ENCODE measurements at regions not wholly inside any gene's neighbourhood (a gene's known extent, or its start where the extent isn't known, plus 50 kb on each side); places are given as distances from the start of the nearest gene placed in this dataset.

DNA sequence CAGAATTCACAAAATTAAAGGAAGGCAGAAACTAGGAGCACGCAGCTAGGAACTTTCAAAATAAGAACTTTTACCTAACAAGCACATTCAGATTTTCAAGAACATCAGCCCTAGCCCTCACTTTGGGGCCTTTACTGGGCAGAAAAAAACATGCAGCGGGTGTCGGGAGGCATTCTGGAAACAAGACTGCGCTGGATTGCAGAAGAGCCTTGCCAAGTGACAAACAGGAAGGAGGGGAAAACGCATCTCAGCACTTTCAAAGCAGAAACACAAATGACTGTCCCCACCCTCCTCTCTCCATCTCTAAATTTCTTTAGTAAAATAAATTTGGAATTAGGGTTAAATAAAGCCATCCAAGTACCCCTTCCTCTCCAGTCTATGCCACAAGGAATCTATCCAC lies 74.6 kb upstream of the RREB1 start:
- Histone ChIP-seq H4K20me1 (ENCODE audit: insufficient read depth) (no peaks in the 10 kb centered on the region), H3K36me3 (replicated peaks in 1 of 2; ENCODE audit: control insufficient read depth in 1 of 2, insufficient read depth in 2 of 2, low read length in 1 of 2) (no peaks in the 10 kb centered on the region), H3K79me2 (ENCODE audit: insufficient read depth) (no peaks in the 10 kb centered on the region), H3K27ac (ENCODE audit: low read depth in 2 of 2, low read length in 1 of 2) (no peak overlapping the region), H3K9ac (no peak overlapping the region), H2AFZ (ENCODE audit: low read depth) (no peak overlapping the region), H3K4me3 (ENCODE audit: low read depth in 2 of 2, low read length in 1 of 2) (no peak overlapping the region), H3K9me2 (no peaks in the 10 kb centered on the region), H3F3A (replicated peaks; ENCODE audit: insufficient read depth) (no peaks in the 10 kb centered on the region), H3K4me1 (ENCODE audit: control insufficient read depth in 1 of 2, insufficient read depth in 2 of 2, low read depth in 1 of 2, low read length in 1 of 2) (no peaks in the 10 kb centered on the region), H3K4me2 (no peak overlapping the region), H3K27me3 (ENCODE audit: insufficient read depth) (no peaks in the 10 kb centered on the region; the same call in 1 of the 2 replicates), H3K9me3 (no peaks in the 10 kb centered on the region)
- ChIA-PET POLR2A (no interaction called here), CTCF (no interaction called here)
- TF ChIP-seq TCF12 (IDR thresholded peaks at IDR 0.05): no peak
- TF ChIP-seq RXRA (IDR thresholded peaks at IDR 0.05; ENCODE audit: borderline replicate concordance, low read depth): no peak
- TF ChIP-seq NRF1 (IDR thresholded peaks at IDR 0.05; ENCODE audit: low read depth, low read length): no peak
- TF ChIP-seq FOXM1 (IDR thresholded peaks at IDR 0.05; ENCODE audit: low read depth): no peak
- TF ChIP-seq, protein P1, sequence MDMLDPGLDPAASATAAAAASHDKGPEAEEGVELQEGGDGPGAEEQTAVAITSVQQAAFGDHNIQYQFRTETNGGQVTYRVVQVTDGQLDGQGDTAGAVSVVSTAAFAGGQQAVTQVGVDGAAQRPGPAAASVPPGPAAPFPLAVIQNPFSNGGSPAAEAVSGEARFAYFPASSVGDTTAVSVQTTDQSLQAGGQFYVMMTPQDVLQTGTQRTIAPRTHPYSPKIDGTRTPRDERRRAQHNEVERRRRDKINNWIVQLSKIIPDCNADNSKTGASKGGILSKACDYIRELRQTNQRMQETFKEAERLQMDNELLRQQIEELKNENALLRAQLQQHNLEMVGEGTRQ (IDR thresholded peaks at IDR 0.05; ENCODE audit: borderline replicate concordance, low read depth, low read length): no peak
- TF ChIP-seq, protein P2, sequence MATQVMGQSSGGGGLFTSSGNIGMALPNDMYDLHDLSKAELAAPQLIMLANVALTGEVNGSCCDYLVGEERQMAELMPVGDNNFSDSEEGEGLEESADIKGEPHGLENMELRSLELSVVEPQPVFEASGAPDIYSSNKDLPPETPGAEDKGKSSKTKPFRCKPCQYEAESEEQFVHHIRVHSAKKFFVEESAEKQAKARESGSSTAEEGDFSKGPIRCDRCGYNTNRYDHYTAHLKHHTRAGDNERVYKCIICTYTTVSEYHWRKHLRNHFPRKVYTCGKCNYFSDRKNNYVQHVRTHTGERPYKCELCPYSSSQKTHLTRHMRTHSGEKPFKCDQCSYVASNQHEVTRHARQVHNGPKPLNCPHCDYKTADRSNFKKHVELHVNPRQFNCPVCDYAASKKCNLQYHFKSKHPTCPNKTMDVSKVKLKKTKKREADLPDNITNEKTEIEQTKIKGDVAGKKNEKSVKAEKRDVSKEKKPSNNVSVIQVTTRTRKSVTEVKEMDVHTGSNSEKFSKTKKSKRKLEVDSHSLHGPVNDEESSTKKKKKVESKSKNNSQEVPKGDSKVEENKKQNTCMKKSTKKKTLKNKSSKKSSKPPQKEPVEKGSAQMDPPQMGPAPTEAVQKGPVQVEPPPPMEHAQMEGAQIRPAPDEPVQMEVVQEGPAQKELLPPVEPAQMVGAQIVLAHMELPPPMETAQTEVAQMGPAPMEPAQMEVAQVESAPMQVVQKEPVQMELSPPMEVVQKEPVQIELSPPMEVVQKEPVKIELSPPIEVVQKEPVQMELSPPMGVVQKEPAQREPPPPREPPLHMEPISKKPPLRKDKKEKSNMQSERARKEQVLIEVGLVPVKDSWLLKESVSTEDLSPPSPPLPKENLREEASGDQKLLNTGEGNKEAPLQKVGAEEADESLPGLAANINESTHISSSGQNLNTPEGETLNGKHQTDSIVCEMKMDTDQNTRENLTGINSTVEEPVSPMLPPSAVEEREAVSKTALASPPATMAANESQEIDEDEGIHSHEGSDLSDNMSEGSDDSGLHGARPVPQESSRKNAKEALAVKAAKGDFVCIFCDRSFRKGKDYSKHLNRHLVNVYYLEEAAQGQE (IDR thresholded peaks at IDR 0.05; ENCODE audit: low read depth, low read length): no peak
- no peak for TF ChIP-seq TEAD4 (IDR thresholded peaks at IDR 0.05; ENCODE audit: borderline replicate concordance, insufficient read depth)
- TF ChIP-seq CHD2 (IDR thresholded peaks at IDR 0.05; ENCODE audit: low read length, partially characterized antibody): no peak
- TF ChIP-seq, protein P3, sequence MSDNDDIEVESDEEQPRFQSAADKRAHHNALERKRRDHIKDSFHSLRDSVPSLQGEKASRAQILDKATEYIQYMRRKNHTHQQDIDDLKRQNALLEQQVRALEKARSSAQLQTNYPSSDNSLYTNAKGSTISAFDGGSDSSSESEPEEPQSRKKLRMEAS (IDR thresholded peaks at IDR 0.05; ENCODE audit: low read depth): no peak
- TF ChIP-seq FOSL2 (IDR thresholded peaks at IDR 0.05; ENCODE audit: borderline replicate concordance, low read depth): no peak
- no peak for TF ChIP-seq YY1 (IDR thresholded peaks at IDR 0.05; ENCODE audit: low read depth)
- TF ChIP-seq, protein P4, sequence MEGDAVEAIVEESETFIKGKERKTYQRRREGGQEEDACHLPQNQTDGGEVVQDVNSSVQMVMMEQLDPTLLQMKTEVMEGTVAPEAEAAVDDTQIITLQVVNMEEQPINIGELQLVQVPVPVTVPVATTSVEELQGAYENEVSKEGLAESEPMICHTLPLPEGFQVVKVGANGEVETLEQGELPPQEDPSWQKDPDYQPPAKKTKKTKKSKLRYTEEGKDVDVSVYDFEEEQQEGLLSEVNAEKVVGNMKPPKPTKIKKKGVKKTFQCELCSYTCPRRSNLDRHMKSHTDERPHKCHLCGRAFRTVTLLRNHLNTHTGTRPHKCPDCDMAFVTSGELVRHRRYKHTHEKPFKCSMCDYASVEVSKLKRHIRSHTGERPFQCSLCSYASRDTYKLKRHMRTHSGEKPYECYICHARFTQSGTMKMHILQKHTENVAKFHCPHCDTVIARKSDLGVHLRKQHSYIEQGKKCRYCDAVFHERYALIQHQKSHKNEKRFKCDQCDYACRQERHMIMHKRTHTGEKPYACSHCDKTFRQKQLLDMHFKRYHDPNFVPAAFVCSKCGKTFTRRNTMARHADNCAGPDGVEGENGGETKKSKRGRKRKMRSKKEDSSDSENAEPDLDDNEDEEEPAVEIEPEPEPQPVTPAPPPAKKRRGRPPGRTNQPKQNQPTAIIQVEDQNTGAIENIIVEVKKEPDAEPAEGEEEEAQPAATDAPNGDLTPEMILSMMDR (IDR thresholded peaks at IDR 0.05): no peak
- TF ChIP-seq, protein P5, sequence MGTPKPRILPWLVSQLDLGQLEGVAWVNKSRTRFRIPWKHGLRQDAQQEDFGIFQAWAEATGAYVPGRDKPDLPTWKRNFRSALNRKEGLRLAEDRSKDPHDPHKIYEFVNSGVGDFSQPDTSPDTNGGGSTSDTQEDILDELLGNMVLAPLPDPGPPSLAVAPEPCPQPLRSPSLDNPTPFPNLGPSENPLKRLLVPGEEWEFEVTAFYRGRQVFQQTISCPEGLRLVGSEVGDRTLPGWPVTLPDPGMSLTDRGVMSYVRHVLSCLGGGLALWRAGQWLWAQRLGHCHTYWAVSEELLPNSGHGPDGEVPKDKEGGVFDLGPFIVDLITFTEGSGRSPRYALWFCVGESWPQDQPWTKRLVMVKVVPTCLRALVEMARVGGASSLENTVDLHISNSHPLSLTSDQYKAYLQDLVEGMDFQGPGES (IDR thresholded peaks at IDR 0.05; ENCODE audit: low read depth, low read length): no peak
- TF ChIP-seq RFX5 (IDR thresholded peaks at IDR 0.05; ENCODE audit: low read length): no peak
- no peak for TF ChIP-seq JUND (IDR thresholded peaks at IDR 0.05)
- no peak for TF ChIP-seq SIN3A (IDR thresholded peaks at IDR 0.05; ENCODE audit: borderline replicate concordance, low read depth, low read length)
- no peak for TF ChIP-seq TAF1 (IDR thresholded peaks at IDR 0.05; ENCODE audit: borderline replicate concordance, low read depth, low read length)
- TF ChIP-seq SMC3 (IDR thresholded peaks at IDR 0.05; ENCODE audit: low read depth, low read length): no peak
- TF ChIP-seq, protein P6, sequence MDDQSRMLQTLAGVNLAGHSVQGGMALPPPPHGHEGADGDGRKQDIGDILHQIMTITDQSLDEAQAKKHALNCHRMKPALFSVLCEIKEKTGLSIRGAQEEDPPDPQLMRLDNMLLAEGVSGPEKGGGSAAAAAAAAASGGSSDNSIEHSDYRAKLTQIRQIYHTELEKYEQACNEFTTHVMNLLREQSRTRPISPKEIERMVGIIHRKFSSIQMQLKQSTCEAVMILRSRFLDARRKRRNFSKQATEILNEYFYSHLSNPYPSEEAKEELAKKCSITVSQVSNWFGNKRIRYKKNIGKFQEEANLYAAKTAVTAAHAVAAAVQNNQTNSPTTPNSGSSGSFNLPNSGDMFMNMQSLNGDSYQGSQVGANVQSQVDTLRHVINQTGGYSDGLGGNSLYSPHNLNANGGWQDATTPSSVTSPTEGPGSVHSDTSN (IDR thresholded peaks at IDR 0.05): no peak
- no peak for TF ChIP-seq POLR2AphosphoS5 (IDR thresholded peaks at IDR 0.05; ENCODE audit: low read depth, low read length)
- no peak for DNase-seq
- WGBS (ENCODE audit: low lambda C conversion rate): 60% methylated on average over 5 of the region's 5 CpGs

Measured in SK-N-SH (cell line).